CD14-positive monocyte (primary cell): ENCODE measurements at regions not wholly inside any gene's neighbourhood (a gene's known extent, or its start where the extent isn't known, plus 50 kb on each side); places are given as distances from the start of the nearest gene placed in this dataset.
"Not testable (repeated sequence)": the region's sequence is repeated elsewhere in the genome, so short reads cannot be mapped to it uniquely, and the experiment has no call there.

Source experiments
- DNase-seq, 3 donors: peaks; one replicate each; pipeline ENCODE4 v3.0.0-alpha.2; 2011 to 2022
- H2AFZ ChIP-seq: 2 replicates; pipeline ENCODE4 v1.6.0; 2012; ENCODE audit warnings: mild to moderate bottlenecking, low read depth, low read length, inconsistent platforms; ENCODE audit not compliant: insufficient read depth, poor library complexity, severe bottlenecking
- H3K27ac ChIP-seq, 2 donors: 1 replicate in 1 of 2; 2 replicates in 1 of 2; pipeline ENCODE4 v1.5.1; 2012 to 2013; ENCODE audit warnings: low read length in 2 of 2, control low read depth in 1 of 2, inconsistent platforms in 1 of 2, low read depth in 1 of 2, mild to moderate bottlenecking in 1 of 2
- H3K27me3 ChIP-seq, 2 donors: one replicate each; pipeline versions ENCODE4 v1.6.0 to v1.6.1; 2011 to 2013; ENCODE audit warnings: low read length in 2 of 2; ENCODE audit not compliant: control insufficient read depth in 2 of 2, insufficient read depth in 2 of 2
- H3K36me3 ChIP-seq, 2 donors: replicated peaks in 1 of 2; 1 replicate in 1 of 2; 2 replicates in 1 of 2; pipeline versions ENCODE4 v1.5.1 to v1.6.1; 2012 to 2013; ENCODE audit warnings: low read length in 2 of 2, control low read depth in 1 of 2, inconsistent platforms in 1 of 2, mild to moderate bottlenecking in 1 of 2; ENCODE audit not compliant: insufficient read depth in 2 of 2, control insufficient read depth in 1 of 2
- H3K4me1 ChIP-seq, 2 donors: 1 replicate in 1 of 2; 2 replicates in 1 of 2; pipeline versions ENCODE4 v1.5.1 to v1.6.1; 2012 to 2013; ENCODE audit warnings: low read length in 2 of 2, control low read depth in 1 of 2, inconsistent platforms in 1 of 2, mild to moderate bottlenecking in 1 of 2, moderate library complexity in 1 of 2; ENCODE audit not compliant: insufficient read depth in 2 of 2, control insufficient read depth in 1 of 2
- H3K4me2 ChIP-seq: replicated peaks from 2 replicates; pipeline ENCODE3; 2012; ENCODE audit warnings: low read length, moderate library complexity, mild to moderate bottlenecking; ENCODE audit not compliant: poor library complexity, severe bottlenecking; ENCODE audit errors: extremely low read depth
- H3K4me3 ChIP-seq, 3 experiments: fragments of 200-600 bp in 1 of 3; sonication (generic) in 1 of 3; replicated peaks in 1 of 3; 1 replicate in 2 of 3; 2 replicates in 1 of 3; pipeline ENCODE4 v1.5.1; 2011 to 2013; ENCODE audit warnings: low read length in 3 of 3, mild to moderate bottlenecking in 3 of 3, control low read depth in 2 of 3, low read depth in 2 of 3, inconsistent platforms in 1 of 3, moderate library complexity in 1 of 3
- H3K79me2 ChIP-seq: 2 replicates; pipeline ENCODE4 v1.6.0; 2012; ENCODE audit warnings: mild to moderate bottlenecking, control low read depth, inconsistent platforms, low read length, moderate library complexity; ENCODE audit not compliant: insufficient read depth
- H3K9ac ChIP-seq: 2 replicates; pipeline ENCODE4 v1.6.0; 2017; ENCODE audit warnings: low read length, mild to moderate bottlenecking; ENCODE audit not compliant: insufficient read depth, poor library complexity, severe bottlenecking
- H3K9me3 ChIP-seq, 2 donors: replicated peaks in 1 of 2; 1 replicate in 1 of 2; 2 replicates in 1 of 2; pipeline versions ENCODE4 v1.5.1 to v1.6.1; 2012 to 2013; ENCODE audit warnings: low read length in 2 of 2, control low read depth in 1 of 2; ENCODE audit not compliant: control insufficient read depth in 1 of 2, insufficient read depth in 1 of 2
- H4K20me1 ChIP-seq: 2 replicates; pipeline ENCODE4 v1.6.0; 2012; ENCODE audit warnings: mild to moderate bottlenecking, low read length, control low read depth, moderate library complexity; ENCODE audit not compliant: insufficient read depth
- H3K27ac Mint-ChIP-seq, 7 donors: one replicate each; pipeline ENCODE4 v1.8.0; 2020; ENCODE audit warnings: mild to moderate bottlenecking in 7 of 7, mixed read lengths in 7 of 7, moderate library complexity in 6 of 7, inconsistent platforms in 2 of 7
- H3K27me3 Mint-ChIP-seq, 3 donors: one replicate each; pipeline ENCODE4 v1.8.0; 2021 to 2022; ENCODE audit warnings: low read depth in 3 of 3, mild to moderate bottlenecking in 3 of 3, mixed read lengths in 3 of 3, moderate library complexity in 3 of 3, inconsistent platforms in 1 of 3
- H3K36me3 Mint-ChIP-seq, 2 donors: one replicate each; pipeline ENCODE4 v1.8.0; 2020; ENCODE audit warnings: mixed read lengths in 2 of 2, inconsistent platforms in 1 of 2, mild to moderate bottlenecking in 1 of 2
- H3K4me1 Mint-ChIP-seq: one replicate; pipeline ENCODE4 v1.8.0; 2020; ENCODE audit warnings: mild to moderate bottlenecking, mixed read lengths
- H3K4me3 Mint-ChIP-seq, 2 donors: one replicate each; pipeline ENCODE4 v1.8.0; 2020; ENCODE audit warnings: mild to moderate bottlenecking in 2 of 2, mixed read lengths in 2 of 2, moderate library complexity in 1 of 2
- H3K9me3 Mint-ChIP-seq, 7 donors: one replicate each; pipeline ENCODE4 v1.8.0; 2020 to 2022; ENCODE audit warnings: mixed read lengths in 7 of 7, mild to moderate bottlenecking in 6 of 7, moderate library complexity in 6 of 7, inconsistent platforms in 2 of 7
- CTCF ChIP-seq: fragments of 200-600 bp; IDR thresholded peaks from one replicate; pipeline ENCODE4 v1.8.0; 2022; ENCODE audit warnings: antibody characterized with exemption, mild to moderate bottlenecking
- WGBS: methylation state at CpG from one replicate; pipeline ENCODE4 v1.1.5; 2013; ENCODE audit warnings: missing lambda C conversion rate; ENCODE audit not compliant: insufficient coverage; 5-methylcytosine and 5-hydroxymethylcytosine counted together
- intact Hi-C, 2 donors: fragments of 100-400 bp; cut with micrococcal nuclease; formaldehyde crosslinking; loops; one replicate each; pipeline versions ENCODE4 v1.15.0 to v1.15.1; 2023

- H3K9me3 ChIP-seq, result no peaks in the 10 kb centered on the region
- no peak overlapping the region for H3K9ac ChIP-seq
- no peak overlapping the region for H3K4me3 ChIP-seq
- no peaks in the 10 kb centered on the region for H3K9me3 Mint-ChIP-seq
- no peaks in the 10 kb centered on the region for H3K36me3 ChIP-seq
- H3K27ac Mint-ChIP-seq, result no peak overlapping the region
- H2AFZ ChIP-seq, result no peak overlapping the region
- H3K36me3 Mint-ChIP-seq, result no peaks in the 10 kb centered on the region
- peak; percentile 25 to 42 (median 39) for DNase-seq
- H3K79me2 ChIP-seq, result no peaks in the 10 kb centered on the region
- peak; percentile 26 for TF ChIP-seq CTCF
- 51% methylated on average over 25 of the region's 28 CpGs for WGBS
- peaks cover 2 to 5% (median 4%) of the 10 kb centered on the region in 3 donors for H3K27me3 Mint-ChIP-seq
- H3K4me1 Mint-ChIP-seq, result peaks cover 7% of the 10 kb centered on the region
- H3K4me2 ChIP-seq, result no peak overlapping the region
- H3K4me1 ChIP-seq, result no peaks in the 10 kb centered on the region
- H3K4me3 Mint-ChIP-seq, result no peak overlapping the region
- H4K20me1 ChIP-seq, result no peaks in the 10 kb centered on the region
- intact Hi-C loops, result no loop called here
- H3K27ac ChIP-seq, result no peak overlapping the region
- H3K27me3 ChIP-seq, result no peaks in the 10 kb centered on the region
Observed at GRCh38 chr15:77907824-77908751, 169.4 kb downstream of the TBC1D2B start.

- H3K79me2 ChIP-seq, H2AFZ ChIP-seq, H3K27ac Mint-ChIP-seq, H3K9me3 ChIP-seq, H3K4me3 Mint-ChIP-seq, H3K4me2 ChIP-seq, H3K27ac ChIP-seq, H3K27me3 Mint-ChIP-seq, H3K4me3 ChIP-seq, H3K36me3 Mint-ChIP-seq, H3K4me1 ChIP-seq, DNase-seq, H3K27me3 ChIP-seq, intact Hi-C loops, H3K36me3 ChIP-seq, H3K4me1 Mint-ChIP-seq, H3K9me3 Mint-ChIP-seq, H3K9ac ChIP-seq, H4K20me1 ChIP-seq: not testable (repeated sequence)
- 93% methylated on average over 3 of the region's 17 CpGs for WGBS
Observed at GRCh38 chr15:77906062-77906990, 171.2 kb downstream of the TBC1D2B start.
